GM12878 (cell line): ENCODE measurements at regions not wholly inside any gene's neighbourhood (a gene's known extent, or its start where the extent isn't known, plus 50 kb on each side); places are given as distances from the start of the nearest gene placed in this dataset.

Source experiments
- ATAC-seq: fragments of 200-7000 bp; cut with Tn5 transposase; 3 replicates; pipeline ENCODE4 v1.9.1; 2020; ENCODE audit warnings: mild to moderate bottlenecking, moderate library complexity
- BruUV-seq: library from RNA; stranded (reverse); fragments of 400-500 nt; replicated peaks from 2 replicates; lab custom pipeline; 2021; lab: Mats Ljungman, UMichigan
- CTCF ChIA-PET: fragments of 300-600 bp; sonication (Branson Sonifier 250); formaldehyde crosslinking; extraction: SDS; loops from one replicate; lab custom pipeline; 2021; ENCODE audit warnings: inconsistent platforms; lab: Yijun Ruan, JAX
- POLR2A ChIA-PET: fragments of 350-600 bp; formaldehyde crosslinking; extraction: SDS; loops from one replicate; lab custom pipeline; 2021; ENCODE audit warnings: inconsistent platforms; lab: Charles Lee
- RAD21 ChIA-PET: fragments of 300-600 bp; sonication (Branson Sonifier 250); formaldehyde crosslinking; loops from one replicate; lab custom pipeline; 2023; ENCODE audit warnings: antibody characterized with exemption; ENCODE audit not compliant: unreplicated experiment; lab: Charles Lee
- SMC1A ChIA-PET: fragments of 300-600 bp; sonication (Branson Sonifier 250); formaldehyde crosslinking; loops from one replicate; lab custom pipeline; 2023; ENCODE audit not compliant: unreplicated experiment, uncharacterized antibody; lab: Charles Lee
- DNase-seq: peaks from one replicate; pipeline ENCODE4 v3.0.0-alpha.2; 2011; ENCODE audit warnings: low read depth, low spot score
- FAIRE-seq: peaks from 3 replicates; lab custom pipeline; 2011; peaks lifted over from hg19 to GRCh38; lab: Jason Lieb, UNC
- H2AFZ ChIP-seq: 2 replicates; pipeline ENCODE4 v1.6.0; 2011; ENCODE audit warnings: low read depth, low read length, control low read depth; ENCODE audit not compliant: control insufficient read depth
- H3K27ac ChIP-seq: 2 replicates; pipeline ENCODE4 v1.5.1; 2011; ENCODE audit warnings: control low read depth; ENCODE audit not compliant: control insufficient read depth, insufficient read depth
- H3K27me3 ChIP-seq, 2 experiments: replicated peaks in 1 of 2; 2 replicates each; pipeline versions ENCODE4 v1.6.0 to v1.6.1; 2011; ENCODE audit warnings: low read length in 1 of 2; ENCODE audit not compliant: control insufficient read depth in 2 of 2, insufficient read depth in 2 of 2
- H3K36me3 ChIP-seq, 2 experiments: 2 replicates each; pipeline ENCODE4 v1.5.1; 2011; ENCODE audit warnings: low read length in 1 of 2; ENCODE audit not compliant: control insufficient read depth in 2 of 2, insufficient read depth in 2 of 2
- H3K4me1 ChIP-seq: 2 replicates; pipeline ENCODE4 v1.6.1; 2011; ENCODE audit warnings: mild to moderate bottlenecking, low read length, moderate library complexity, mixed read lengths; ENCODE audit not compliant: control insufficient read depth, insufficient read depth
- H3K4me2 ChIP-seq: 2 replicates; pipeline ENCODE4 v1.6.0; 2011; ENCODE audit warnings: control low read depth; ENCODE audit not compliant: control insufficient read depth, insufficient read depth
- H3K4me3 ChIP-seq: fragments of 200-600 bp; sonication (generic); 2 replicates; pipeline ENCODE4 v1.5.1; 2016
- H3K79me2 ChIP-seq: 2 replicates; pipeline ENCODE4 v1.6.0; 2011; ENCODE audit warnings: low read length; ENCODE audit not compliant: control insufficient read depth, insufficient read depth
- H3K9ac ChIP-seq: 2 replicates; pipeline ENCODE4 v1.8.0; 2011; ENCODE audit warnings: low read length, control low read depth, mixed read lengths; ENCODE audit not compliant: control insufficient read depth, insufficient read depth
- H3K9me3 ChIP-seq: replicated peaks from 3 replicates; pipeline ENCODE4 v1.5.1; 2011; ENCODE audit warnings: mild to moderate bottlenecking, low read length; ENCODE audit not compliant: control insufficient read depth, insufficient read depth
- H4K20me1 ChIP-seq: 2 replicates; pipeline ENCODE4 v1.6.0; 2011; ENCODE audit not compliant: control insufficient read depth, insufficient read depth
- GATAD2B ChIP-seq: fragments of 450-650 bp; conservative IDR thresholded peaks from 2 replicates; pipeline ENCODE4 v1.6.1; 2017; ENCODE audit warnings: low read depth, mild to moderate bottlenecking, moderate library complexity
- HCFC1 ChIP-seq: fragments of 150-350 bp; IDR thresholded peaks from 2 replicates; pipeline ENCODE4 v1.6.1; 2014; ENCODE audit warnings: low read length
- PML ChIP-seq: IDR thresholded peaks from 2 replicates; pipeline ENCODE4 v1.6.1; 2012; ENCODE audit warnings: low read length, inconsistent platforms
- WGBS: methylation state at CpG from one replicate; pipeline ENCODE4 v1.1.6; 2016; ENCODE audit warnings: low lambda C conversion rate; ENCODE audit not compliant: insufficient replicate concordance, insufficient coverage; ENCODE audit errors: missing lambda C conversion rate; 5-methylcytosine and 5-hydroxymethylcytosine counted together
- in situ Hi-C: fragments of 300-500 bp; cut with MboI; formaldehyde crosslinking; loops from 9 replicates; pipeline ENCODE4 v1.14.3; 2018; ENCODE audit warnings: mixed read lengths
- intact Hi-C: fragments of 100-400 bp; cut with micrococcal nuclease; formaldehyde crosslinking; loops from one replicate; pipeline ENCODE4 v1.14.2; 2022; ENCODE audit not compliant: unreplicated experiment
- TF ChIP-seq, protein P1 (sequence below): fragments of 150-350 bp; IDR thresholded peaks from 2 replicates; pipeline ENCODE4 v1.6.1; 2014; ENCODE audit warnings: mild to moderate bottlenecking, low read depth, low read length
- TF ChIP-seq, protein P2 (sequence below): fragments of 450-650 bp; conservative IDR thresholded peaks from 2 replicates; pipeline ENCODE4 v1.6.1; 2017; ENCODE audit warnings: mild to moderate bottlenecking, moderate library complexity

DNA sequence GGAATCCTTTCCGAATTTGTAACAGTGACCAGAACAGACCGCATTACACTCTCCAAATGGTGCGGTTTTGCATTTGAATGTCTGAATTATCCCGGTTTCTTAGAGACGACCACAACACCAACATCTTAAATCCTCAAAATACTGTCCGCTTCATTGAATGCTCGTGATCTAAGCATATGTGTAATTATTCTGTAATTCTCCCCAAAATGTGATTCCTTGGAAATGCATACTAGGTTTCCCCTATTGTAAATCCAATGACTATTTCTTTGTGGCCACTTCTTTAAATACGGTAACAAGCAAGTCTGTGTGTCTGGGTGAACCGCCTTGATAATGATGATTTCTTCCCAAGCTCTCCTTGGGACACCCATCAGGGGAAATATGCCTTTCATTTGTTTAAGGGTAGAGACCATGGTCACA is 87.3 kb upstream of the DBX1 start:
- peaks cover 0 to 3% of the 10 kb centered on the region in 2 experiments; a peak in 2 of 4 replicates for H3K27me3 ChIP-seq
- no peak overlapping the region for H2AFZ ChIP-seq
- ATAC-seq (no peak), DNase-seq (no peak), FAIRE-seq (no peak)
- H3K79me2 ChIP-seq = no peaks in the 10 kb centered on the region
- no peak overlapping the region for H3K9ac ChIP-seq
- ChIA-PET POLR2A (no interaction called here), CTCF (no interaction called here), SMC1A (no interaction called here), RAD21 (no interaction called here)
- no peaks in the 10 kb centered on the region for H3K4me1 ChIP-seq
- intact Hi-C loops (no loop called here), in situ Hi-C loops (no loop called here)
- no peaks in the 10 kb centered on the region for H3K9me3 ChIP-seq
- no peak overlapping the region for H3K4me3 ChIP-seq
- BruUV-seq = no TSS peak
- 44% methylated on average over 9 of the region's 9 CpGs for WGBS
- H3K36me3 ChIP-seq = no peaks in the 10 kb centered on the region
- TF ChIP-seq HCFC1 (no peak), PML (no peak), GATAD2B (no peak)
- TF ChIP-seq, protein P1, sequence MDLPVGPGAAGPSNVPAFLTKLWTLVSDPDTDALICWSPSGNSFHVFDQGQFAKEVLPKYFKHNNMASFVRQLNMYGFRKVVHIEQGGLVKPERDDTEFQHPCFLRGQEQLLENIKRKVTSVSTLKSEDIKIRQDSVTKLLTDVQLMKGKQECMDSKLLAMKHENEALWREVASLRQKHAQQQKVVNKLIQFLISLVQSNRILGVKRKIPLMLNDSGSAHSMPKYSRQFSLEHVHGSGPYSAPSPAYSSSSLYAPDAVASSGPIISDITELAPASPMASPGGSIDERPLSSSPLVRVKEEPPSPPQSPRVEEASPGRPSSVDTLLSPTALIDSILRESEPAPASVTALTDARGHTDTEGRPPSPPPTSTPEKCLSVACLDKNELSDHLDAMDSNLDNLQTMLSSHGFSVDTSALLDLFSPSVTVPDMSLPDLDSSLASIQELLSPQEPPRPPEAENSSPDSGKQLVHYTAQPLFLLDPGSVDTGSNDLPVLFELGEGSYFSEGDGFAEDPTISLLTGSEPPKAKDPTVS = no peak
- TF ChIP-seq, protein P2, sequence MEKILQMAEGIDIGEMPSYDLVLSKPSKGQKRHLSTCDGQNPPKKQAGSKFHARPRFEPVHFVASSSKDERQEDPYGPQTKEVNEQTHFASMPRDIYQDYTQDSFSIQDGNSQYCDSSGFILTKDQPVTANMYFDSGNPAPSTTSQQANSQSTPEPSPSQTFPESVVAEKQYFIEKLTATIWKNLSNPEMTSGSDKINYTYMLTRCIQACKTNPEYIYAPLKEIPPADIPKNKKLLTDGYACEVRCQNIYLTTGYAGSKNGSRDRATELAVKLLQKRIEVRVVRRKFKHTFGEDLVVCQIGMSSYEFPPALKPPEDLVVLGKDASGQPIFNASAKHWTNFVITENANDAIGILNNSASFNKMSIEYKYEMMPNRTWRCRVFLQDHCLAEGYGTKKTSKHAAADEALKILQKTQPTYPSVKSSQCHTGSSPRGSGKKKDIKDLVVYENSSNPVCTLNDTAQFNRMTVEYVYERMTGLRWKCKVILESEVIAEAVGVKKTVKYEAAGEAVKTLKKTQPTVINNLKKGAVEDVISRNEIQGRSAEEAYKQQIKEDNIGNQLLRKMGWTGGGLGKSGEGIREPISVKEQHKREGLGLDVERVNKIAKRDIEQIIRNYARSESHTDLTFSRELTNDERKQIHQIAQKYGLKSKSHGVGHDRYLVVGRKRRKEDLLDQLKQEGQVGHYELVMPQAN = no peak
- no peaks in the 10 kb centered on the region for H4K20me1 ChIP-seq
- H3K27ac ChIP-seq = no peak overlapping the region
- H3K4me2 ChIP-seq = no peak overlapping the region
